ENCODE measurements at regions not wholly inside any gene's neighbourhood (a gene's known extent, or its start where the extent isn't known, plus 50 kb on each side); places are given as distances from the start of the nearest gene placed in this dataset.
"Not testable (repeated sequence)": the region's sequence is repeated elsewhere in the genome, so short reads cannot be mapped to it uniquely, and the experiment has no call there.

DNA sequence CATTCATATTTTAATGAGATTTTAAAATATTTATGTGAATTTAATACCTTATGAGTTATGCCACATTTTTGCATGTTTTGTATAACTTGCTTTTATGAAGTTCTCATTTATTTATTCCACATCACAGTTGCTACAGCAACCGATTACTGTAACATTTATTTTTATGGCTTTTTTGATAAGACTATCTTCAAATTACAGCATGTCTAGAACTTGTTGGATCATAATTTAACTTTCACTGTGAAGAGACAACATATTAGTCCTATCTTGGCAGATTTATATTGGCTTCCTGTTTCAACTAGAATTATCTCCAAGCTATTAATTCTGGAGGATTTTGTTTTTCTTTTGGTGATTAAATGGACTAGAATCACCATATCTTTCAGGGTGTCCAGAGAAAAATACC lies 793.7 kb upstream of the SLITRK5 start:
- no peak for DNase-seq

DNA sequence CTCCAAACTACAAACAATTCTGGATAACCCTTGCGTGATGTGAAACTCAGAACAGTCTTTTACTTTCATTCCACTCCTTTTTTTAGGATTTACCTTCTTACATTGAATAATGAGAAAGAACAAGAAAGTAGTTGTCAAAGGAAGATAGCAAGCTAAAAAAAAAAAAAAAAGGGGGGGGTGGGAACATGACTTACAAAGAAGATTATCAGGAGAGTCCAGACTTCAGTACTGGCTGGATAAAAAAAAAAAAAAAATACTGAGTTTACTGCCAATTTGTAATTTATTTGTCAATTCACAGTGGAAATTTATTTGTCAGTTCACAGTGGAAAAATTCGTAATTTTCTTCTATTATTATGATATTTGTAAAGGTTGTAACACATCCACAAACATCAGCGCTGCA lies 792.4 kb upstream of the SLITRK5 start:
- no peak for DNase-seq

DNA sequence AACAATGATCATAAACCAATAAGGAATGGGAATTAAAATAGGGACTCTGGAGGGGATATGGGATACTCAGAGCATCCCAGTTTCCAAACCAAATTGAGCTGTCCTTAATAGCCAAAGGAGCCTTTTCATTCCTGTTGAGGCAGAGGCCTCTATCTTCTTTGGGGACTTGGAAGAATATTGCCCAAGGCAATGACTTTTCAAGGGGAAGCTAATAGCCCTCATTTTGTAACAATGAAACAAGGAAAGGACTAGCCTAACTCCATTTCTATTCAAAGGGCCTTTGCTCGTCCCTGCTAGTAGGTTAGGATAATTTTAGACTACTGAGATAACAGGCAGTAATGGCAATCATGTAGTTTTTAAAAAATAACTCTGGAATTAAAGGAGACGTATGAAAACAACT lies 789.8 kb upstream of the SLITRK5 start:
- DNase-seq: no peak

- no peak for DNase-seq
Measured at GRCh38 chr13:86882107-86882506, 789.1 kb upstream of the SLITRK5 start.

GRCh38 chr13:86882835-86883234 lies 788.3 kb upstream of the SLITRK5 start:
- no peak for DNase-seq

GRCh38 chr13:86892330-86892729 lies 778.8 kb upstream of the SLITRK5 start:
- DNase-seq: no peak

GRCh38 chr13:86900906-86901305 lies 770.3 kb upstream of the SLITRK5 start:
- no peak for DNase-seq

DNA sequence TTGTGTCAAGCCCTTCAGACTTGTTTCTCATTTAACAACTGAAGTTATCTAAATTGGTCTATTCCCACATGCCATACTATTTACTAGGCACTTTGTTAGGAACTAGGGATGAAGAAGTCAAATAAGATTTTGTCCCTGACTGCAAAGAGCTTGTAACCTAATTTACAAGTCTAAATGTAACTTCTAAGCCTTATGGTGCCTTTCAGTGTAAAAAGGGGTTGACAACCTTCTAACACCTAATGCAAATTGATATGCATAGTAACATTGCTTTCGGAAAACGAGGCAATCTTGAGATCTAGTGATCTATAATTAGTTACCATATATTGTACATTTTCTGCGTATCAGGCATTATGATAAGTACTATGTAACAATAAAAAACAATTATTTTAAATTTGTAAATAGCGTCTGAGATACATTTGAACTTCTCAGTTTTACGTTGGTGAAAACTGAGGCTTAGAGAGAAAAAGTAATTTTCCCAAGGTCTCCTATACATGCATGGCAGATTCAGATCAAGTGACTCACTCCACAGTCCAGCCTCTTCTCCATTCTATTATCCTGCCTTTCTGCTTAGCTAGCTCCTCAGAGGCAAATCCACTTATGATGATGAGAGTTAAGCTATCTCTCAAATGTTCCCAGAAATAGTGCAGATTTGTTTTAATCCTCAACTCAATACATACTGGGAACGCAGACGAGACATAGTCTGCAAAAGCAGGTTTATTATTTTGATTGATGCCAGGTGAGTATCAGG lies 764.9 kb upstream of the SLITRK5 start:
- DNase-seq: no peak

DNA sequence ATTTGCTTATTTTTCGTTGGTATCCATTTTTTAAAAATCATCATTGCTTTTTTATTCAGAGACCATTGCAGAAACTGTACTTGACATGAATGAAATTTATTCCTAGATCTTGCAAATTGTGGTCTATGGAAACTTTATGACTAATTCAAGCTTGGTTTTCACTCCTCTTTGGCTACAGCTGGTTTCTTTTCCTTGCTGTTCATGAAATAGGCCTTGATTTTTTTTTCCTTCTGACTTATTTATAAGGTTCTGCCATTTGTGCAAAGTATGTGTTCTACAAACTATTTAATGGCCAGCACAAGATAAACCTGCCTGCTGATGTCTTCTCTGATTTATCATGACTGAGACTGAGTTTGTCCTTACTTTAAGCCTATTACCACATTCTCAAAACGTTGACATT lies 764.0 kb upstream of the SLITRK5 start:
- no peak for DNase-seq

- DNase-seq: no peak
Measured at GRCh38 chr13:86909318-86909717, 761.9 kb upstream of the SLITRK5 start.

GRCh38 chr13:86914757-86915156 lies 756.4 kb upstream of the SLITRK5 start:
- no peak for DNase-seq

DNA sequence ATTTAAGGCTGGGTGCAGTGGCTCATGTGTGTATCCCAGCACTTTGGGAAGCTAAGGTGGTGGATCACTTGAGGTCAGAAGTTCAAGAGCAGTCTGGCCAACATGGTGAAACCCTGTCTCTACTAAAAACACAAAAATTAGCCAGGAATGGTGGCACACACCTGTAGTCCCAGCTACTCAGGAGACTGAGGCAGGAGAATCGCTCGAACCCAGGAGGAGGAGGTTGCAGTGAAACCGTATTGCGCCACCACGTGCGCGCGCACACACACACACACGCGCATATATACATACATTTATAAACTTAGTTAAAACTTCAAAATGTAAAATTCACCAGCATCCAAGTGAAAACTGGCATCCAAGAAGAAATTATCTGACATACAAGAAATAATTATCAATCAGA lies 753.7 kb upstream of the SLITRK5 start:
- DNase-seq: not testable (repeated sequence)

DNA sequence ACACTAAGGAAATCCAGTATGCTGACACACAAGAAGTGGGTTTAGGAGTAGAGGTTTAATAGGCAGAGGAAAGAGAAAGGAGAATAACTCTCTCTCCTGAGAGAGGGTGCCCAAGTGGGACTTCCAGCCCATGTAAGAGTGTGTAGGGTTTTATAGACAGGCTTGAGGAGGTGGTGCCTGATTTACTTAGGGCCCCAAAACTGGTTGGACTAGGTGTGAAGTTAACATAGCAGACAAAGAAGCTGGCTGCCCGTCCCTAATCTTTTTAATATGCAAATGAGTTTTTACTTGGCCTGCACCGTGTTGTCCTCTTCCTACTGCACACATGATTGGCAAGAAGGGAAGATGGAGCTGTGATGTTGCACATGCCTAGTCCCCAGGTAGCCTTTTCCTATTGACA lies 752.5 kb upstream of the SLITRK5 start:
- no peak for DNase-seq

GRCh38 chr13:86920961-86921360 lies 750.2 kb upstream of the SLITRK5 start:
- DNase-seq: no peak

DNA sequence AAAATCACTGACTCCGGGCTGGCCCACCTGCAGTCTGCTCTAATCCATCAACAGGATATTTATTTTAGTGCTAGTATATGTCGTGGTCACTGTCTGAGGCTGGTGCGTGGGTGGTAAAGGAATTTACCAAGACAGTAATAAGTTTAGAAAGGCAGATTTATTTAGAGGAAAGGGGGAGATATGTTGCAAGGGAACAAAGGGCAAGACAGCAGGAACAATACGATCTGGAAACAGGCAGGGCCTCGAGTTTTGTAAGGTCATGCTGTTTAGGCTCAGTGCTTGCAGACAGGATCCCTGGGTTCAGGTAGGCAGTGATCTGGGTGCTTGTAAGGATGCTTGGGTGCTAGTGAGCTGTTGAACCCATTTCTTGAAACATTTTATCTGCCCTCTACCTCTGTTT lies 748.2 kb upstream of the SLITRK5 start:
- DNase-seq: no peak

GRCh38 chr13:86926916-86927315 lies 744.3 kb upstream of the SLITRK5 start:
- not testable (repeated sequence) for DNase-seq

GRCh38 chr13:86932776-86933334 lies 738.3 kb upstream of the SLITRK5 start:
- no peak for DNase-seq

DNA sequence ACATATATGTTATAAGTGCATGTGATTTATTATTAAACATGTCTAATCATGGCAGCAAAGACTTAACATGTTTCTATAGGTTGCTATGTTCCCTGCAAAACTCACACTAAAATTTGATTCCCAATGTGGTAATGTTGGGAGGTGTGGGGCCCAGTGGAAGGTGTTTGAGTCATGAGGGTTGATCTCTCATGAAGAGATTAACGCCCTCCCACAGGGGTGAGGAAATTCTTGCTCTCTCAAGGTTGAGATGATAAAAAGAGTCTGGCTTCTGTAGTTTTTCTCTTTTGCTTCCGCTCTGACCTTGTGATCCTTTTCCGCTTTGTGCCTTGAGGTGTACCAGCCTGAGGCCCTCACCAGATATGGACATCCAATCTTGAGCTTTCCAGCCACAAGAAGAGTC lies 737.5 kb upstream of the SLITRK5 start:
- no peak for DNase-seq

DNA sequence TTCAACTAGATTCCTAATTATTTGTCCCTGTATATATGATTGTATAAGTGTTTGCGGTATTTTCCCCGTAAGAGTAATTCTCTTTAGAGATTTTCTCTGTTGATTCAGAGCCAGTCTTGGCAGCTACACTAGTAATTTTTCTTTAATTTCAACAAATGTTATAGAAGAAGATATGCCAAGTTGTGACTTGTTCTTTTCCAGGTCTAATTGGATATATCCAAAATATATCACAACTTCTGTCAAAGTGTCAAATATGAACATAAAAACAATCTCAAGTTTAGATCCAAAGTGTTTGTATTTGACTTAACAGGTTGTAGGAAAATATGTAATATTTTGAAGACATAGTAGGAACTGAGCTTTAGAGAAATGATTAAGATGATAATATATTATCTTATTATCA lies 733.9 kb upstream of the SLITRK5 start:
- no peak for DNase-seq

GRCh38 chr13:86945584-86945983 lies 725.6 kb upstream of the SLITRK5 start:
- no peak for DNase-seq

- no peak for DNase-seq
Measured at GRCh38 chr13:86946734-86947133, 724.4 kb upstream of the SLITRK5 start.

GRCh38 chr13:86954341-86954740 lies 716.8 kb upstream of the SLITRK5 start:
- no peak for DNase-seq

DNA sequence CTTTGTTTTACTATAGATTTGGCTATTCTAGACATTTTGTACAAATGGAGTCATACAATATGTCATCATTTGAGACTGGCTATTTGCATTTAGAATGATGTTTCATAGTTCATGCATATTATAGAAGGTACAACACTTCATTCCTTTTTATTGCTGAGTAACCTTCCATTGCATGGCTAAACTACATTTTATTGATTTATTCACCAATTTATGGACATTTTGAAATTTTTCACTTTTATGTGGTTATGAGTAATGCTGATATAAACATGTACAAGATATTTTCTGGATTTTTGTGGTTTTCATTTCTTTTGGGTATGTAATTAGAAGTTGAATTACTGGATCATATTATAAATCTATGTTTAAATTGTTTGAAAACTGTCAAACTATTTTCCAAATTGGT lies 710.3 kb upstream of the SLITRK5 start:
- DNase-seq: no peak

GRCh38 chr13:86974251-86974994 lies 696.7 kb upstream of the SLITRK5 start:
- no peak for DNase-seq

DNA sequence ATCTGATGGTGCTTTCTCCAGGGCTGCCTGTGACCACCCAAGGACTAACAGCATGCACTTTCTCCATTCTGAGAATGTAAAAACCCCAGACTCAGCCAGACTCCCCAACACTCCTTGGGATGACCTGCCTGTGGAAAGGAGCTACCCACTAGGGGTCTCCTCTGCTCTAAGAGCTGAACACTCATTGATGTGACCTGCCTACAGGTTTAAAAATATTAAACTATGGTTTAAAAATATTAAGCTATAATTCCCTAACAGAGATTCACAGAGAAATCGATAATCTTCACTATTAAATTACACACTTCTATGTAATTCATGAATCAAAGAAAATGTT lies 696.2 kb upstream of the SLITRK5 start:
- no peak for DNase-seq

Measured in CD4-positive, alpha-beta T cell treated with Interleukin-12 subunit alpha and Interleukin-12 subunit beta, for 1 hour (primary cell).